ENCODE measurements at regions not wholly inside any gene's neighbourhood (a gene's known extent, or its start where the extent isn't known, plus 50 kb on each side); places are given as distances from the start of the nearest gene placed in this dataset.

DNA sequence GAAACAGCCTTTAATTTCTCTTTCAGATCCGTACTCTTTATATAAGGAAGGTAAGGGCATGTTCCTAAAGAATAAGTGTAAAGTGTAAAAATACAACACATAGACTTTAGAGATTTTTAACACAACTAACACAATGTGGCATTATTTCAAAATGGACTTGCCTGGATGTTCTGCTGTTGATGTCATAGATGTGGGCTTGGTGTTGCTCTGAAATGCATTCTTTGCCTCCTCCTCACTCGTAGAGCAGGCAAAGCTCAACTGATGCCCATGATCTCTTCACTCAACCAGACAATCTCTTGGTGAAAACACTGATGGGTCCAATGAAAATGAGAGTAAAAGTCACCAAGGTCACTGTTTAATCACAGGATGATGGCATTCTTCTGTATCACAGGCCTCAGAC lies 174.2 kb upstream of the TCERG1L start:
- no peak for TF ChIP-seq CTCF (IDR thresholded peaks at IDR 0.05; ENCODE audit: low read depth, low read length)
- DNase-seq (ENCODE audit: extremely low read depth, low read depth), result no peak

GRCh38 chr10:131487822-131488221 lies 176.3 kb upstream of the TCERG1L start:
- no peak for TF ChIP-seq CTCF (IDR thresholded peaks at IDR 0.05; ENCODE audit: low read depth, low read length)
- DNase-seq (ENCODE audit: extremely low read depth, low read depth), result no peak

DNA sequence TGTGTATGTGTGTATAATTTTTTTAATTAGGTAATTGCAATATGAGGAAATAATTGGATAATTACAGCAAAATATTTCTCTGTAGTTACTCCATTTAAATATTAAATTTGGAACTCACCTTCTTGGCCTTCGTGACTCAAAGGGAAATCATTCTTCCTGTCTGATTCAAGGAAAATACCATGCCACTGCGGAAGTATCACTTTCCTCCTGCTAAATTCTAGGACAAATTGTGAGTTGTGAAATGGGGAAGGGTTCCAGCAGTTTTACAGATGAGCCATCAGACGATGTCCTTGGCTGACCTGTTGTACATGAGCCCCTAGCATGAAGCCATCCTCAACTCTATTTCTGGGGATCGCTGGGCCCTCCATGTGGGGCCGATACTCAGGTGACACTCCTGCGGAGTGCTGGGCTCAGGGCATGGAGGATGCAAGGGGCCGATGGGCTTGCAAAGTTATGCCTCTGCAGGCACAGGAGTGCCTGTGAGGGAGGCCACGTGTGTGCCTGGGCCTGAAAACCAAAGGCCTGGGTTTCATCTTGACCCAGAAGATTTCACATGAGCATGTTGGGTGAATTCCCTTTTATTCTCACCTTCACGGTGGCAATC lies 179.6 kb upstream of the TCERG1L start:
- no peak for DNase-seq (ENCODE audit: extremely low read depth, low read depth)
- TF ChIP-seq CTCF (IDR thresholded peaks at IDR 0.05; ENCODE audit: low read depth, low read length), result no peak

- no peak for DNase-seq (ENCODE audit: extremely low read depth, low read depth)
- no peak for TF ChIP-seq CTCF (IDR thresholded peaks at IDR 0.05; ENCODE audit: low read depth, low read length)
These were observed 180.8 kb upstream of the TCERG1L start for GRCh38 chr10:131492211-131492857.

DNA sequence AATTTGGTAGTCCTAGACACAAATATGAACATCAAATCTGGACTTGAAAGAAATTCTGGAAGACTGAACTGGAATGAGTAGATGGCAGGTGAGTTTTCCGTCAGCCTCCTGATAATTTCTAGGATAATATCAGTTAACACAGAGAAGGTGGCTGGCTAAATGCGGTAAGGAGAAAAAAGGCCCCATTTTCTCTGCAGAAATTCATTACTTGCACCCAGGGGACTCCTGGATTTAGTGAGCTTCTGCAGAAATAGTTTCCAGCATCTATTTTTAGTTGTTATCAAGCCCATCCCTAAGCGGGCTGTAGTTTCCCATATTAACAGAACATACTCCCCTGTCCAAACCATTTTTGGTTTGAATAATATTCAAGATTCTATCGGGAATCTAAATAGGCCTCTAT lies 181.9 kb upstream of the TCERG1L start:
- TF ChIP-seq CTCF (IDR thresholded peaks at IDR 0.05; ENCODE audit: low read depth, low read length), result no peak
- DNase-seq (ENCODE audit: extremely low read depth, low read depth), result no peak

GRCh38 chr10:131494451-131494850 lies 182.9 kb upstream of the TCERG1L start:
- no peak for DNase-seq (ENCODE audit: extremely low read depth, low read depth)
- no peak for TF ChIP-seq CTCF (IDR thresholded peaks at IDR 0.05; ENCODE audit: low read depth, low read length)

DNA sequence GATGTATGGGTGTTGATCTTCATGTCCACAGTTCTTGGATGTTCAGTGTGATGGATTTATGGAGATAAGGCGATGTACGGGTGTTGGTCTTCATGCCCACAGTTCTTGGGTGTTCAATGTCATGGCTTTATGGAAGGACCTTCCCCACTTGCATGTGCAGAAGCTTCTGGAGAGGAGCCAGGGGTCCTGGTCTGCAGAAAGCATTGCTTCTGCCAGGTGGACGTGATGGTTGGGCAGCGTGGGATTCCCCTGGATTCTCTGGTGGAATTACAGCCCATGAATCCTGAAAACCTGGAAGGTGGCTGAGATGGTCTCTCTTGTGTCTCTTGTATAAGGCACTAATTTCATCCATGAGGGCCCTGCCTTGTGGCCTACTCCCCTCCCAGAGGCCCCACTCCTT lies 183.7 kb upstream of the TCERG1L start:
- no peak for DNase-seq (ENCODE audit: extremely low read depth, low read depth)
- TF ChIP-seq CTCF (IDR thresholded peaks at IDR 0.05; ENCODE audit: low read depth, low read length), result no peak
